Body of pancreas (tissue), 4 donors: ENCODE measurements at regions not wholly inside any gene's neighbourhood (a gene's known extent, or its start where the extent isn't known, plus 50 kb on each side); places are given as distances from the start of the nearest gene placed in this dataset.

Experiments
- POLR2A ChIP-seq, 3 donors: fragments of 450-650 bp; IDR thresholded peaks; one replicate each; pipeline ENCODE4 v1.6.1; 2016; ENCODE audit warnings: antibody characterized with exemption in 3 of 3, mild to moderate bottlenecking in 2 of 3
- TF ChIP-seq, protein P1 (sequence below), 7 experiments: fragments of 450-650 bp in 4 of 7; fragments of 200-600 bp in 3 of 7; sonication (generic) in 3 of 7; IDR thresholded peaks; one replicate each; pipeline ENCODE4 v1.5.1; 2016 to 2019; ENCODE audit warnings: antibody characterized with exemption in 7 of 7

DNA sequence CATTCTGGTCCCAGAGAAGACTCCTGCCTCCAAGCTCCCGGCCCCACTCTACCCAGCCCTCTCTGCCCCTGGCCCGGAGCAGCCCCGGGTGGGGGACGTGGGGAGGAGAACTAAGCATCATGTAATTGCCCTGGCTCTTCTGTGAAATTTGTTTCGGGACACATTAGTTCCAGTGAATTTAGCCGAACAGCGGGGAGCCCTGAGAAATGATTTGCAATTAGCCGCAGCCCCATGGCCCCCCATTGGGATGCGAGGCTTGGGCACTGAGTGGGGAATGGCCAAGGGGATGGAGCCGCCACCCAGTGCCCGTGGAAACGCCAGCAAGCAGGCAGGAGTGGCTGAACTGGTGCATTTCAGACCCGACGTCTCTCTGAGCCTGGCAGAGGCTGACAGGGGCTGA, 173.9 kb upstream of the LHX5 start:
- TF ChIP-seq, protein P1, sequence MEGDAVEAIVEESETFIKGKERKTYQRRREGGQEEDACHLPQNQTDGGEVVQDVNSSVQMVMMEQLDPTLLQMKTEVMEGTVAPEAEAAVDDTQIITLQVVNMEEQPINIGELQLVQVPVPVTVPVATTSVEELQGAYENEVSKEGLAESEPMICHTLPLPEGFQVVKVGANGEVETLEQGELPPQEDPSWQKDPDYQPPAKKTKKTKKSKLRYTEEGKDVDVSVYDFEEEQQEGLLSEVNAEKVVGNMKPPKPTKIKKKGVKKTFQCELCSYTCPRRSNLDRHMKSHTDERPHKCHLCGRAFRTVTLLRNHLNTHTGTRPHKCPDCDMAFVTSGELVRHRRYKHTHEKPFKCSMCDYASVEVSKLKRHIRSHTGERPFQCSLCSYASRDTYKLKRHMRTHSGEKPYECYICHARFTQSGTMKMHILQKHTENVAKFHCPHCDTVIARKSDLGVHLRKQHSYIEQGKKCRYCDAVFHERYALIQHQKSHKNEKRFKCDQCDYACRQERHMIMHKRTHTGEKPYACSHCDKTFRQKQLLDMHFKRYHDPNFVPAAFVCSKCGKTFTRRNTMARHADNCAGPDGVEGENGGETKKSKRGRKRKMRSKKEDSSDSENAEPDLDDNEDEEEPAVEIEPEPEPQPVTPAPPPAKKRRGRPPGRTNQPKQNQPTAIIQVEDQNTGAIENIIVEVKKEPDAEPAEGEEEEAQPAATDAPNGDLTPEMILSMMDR (IDR thresholded peaks at IDR 0.05) = no peak
- no peak for TF ChIP-seq POLR2A (IDR thresholded peaks at IDR 0.05)
